Mucosa of gallbladder (tissue), 1 donor: ENCODE measurements at regions not wholly inside any gene's neighbourhood (a gene's known extent, or its start where the extent isn't known, plus 50 kb on each side); places are given as distances from the start of the nearest gene placed in this dataset.
"Not testable (repeated sequence)": the region's sequence is repeated elsewhere in the genome, so short reads cannot be mapped to it uniquely, and the experiment has no call there.

Source experiments
- DNase-seq: peaks from one replicate; pipeline ENCODE4 v3.0.0-alpha.2; 2020; ENCODE audit warnings: low spot score
- donor health status: DM: no; HTN: no; CAD: no.

DNA sequence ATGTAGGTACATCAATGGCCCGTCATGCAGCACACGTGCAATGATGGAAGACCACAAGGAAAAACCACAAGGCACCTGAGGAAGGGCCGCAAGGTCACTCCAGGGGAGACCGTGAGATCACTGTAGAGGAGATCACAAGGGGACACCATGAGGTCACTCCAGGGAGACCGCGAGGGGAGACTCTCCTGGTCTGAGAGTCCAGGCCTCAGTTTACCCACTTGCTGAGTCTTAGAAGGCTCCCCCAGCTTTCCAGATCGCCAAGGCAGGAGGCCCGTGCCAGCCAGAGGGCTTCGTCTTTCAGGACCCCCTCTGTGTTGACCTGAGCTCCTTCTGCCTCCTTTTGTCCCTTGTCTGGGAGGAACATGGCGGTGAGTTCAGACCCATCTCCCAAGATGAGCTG lies 232.2 kb downstream of the ERMARD start:
- DNase-seq, result no peak

GRCh38 chr6:169982461-169983386 lies 231.3 kb downstream of the ERMARD start:
- DNase-seq, result no peak

- no peak for DNase-seq
Observed at GRCh38 chr6:169981969-169982368, 230.5 kb downstream of the ERMARD start.

GRCh38 chr6:169981568-169981967 lies 230.1 kb downstream of the ERMARD start:
- DNase-seq, result no peak

DNA sequence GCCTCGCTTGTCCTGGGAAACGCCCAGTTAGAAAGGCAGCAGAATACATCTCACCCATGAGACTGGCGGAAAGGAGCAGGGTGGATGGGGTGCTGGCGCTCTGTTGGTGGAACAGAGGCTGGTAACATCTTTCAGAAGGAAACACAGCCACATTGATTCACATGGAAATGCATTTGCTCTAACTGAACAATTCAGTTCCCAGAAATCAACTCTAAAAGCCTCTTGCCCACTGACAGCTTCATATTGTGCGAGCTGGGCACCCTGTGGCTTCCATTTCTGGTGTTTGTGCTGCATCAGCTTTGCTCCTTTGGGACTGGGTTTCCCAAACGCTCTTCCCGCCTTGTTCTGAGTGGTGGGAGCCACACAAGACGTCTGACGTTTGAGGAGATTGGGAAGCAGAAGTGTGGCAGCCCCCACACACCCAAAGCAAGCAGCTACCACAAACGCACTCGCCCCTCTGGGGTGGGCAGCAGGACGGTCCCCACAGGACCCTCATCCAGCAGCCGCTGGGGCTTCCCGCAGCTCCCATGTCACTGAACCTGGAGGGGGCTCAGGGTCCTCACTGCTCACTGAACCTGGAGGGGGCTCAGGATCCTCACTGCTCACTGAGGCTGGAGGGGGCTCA lies 229.5 kb downstream of the ERMARD start:
- no peak for DNase-seq

DNA sequence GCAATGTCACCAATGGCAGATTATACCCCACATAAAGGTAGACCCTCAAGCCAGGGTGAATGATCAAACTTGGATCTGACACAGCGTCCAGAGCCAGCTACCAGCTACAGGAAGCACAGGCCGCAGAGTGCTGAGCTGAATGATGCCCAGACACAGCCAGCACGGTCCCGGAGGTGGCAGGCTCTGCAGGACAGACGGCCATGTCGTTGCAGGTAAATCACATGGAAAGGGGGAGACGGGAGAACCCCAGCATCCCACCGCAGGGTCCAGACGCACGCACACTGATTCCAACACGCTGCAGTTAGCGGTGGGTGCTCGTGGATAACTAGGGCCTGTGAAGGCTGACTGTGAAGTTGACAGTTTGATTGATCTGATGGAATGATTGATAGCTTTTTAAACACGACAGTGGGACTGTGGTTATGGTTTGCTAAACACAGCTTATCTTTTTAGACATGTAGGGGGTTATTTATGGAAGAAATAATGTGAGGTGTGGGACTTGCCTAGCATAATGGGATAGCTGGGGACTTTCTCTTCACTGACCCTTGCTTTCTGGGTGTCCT lies 228.5 kb downstream of the ERMARD start:
- DNase-seq, result no peak

DNA sequence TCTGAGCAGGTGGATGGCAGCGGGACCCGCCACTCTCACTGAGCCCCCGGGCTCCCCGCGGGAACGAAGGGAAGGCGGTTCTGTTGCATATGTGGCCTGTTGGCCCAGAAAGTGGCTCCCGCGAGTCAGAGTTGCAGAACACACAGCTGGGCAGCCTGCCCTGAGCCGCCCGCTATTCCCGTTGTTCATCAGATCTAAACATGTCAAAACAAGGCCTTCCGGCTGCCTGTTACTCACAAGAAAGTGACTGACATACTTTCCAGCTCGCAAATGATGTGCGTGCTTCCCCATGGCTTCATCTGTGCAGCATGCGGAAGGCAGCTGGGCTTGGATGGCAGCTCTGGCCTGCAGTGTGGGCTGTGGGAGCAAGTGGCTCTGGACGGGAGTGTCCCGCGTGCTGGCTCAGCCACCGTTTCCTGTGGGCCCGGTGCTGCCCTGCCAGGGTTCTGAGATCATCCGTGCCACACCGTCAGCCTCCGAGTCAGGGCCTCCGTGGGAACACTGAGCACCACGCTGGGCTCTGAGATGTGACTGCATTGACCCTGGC lies 227.3 kb downstream of the ERMARD start:
- DNase-seq, result no peak

DNA sequence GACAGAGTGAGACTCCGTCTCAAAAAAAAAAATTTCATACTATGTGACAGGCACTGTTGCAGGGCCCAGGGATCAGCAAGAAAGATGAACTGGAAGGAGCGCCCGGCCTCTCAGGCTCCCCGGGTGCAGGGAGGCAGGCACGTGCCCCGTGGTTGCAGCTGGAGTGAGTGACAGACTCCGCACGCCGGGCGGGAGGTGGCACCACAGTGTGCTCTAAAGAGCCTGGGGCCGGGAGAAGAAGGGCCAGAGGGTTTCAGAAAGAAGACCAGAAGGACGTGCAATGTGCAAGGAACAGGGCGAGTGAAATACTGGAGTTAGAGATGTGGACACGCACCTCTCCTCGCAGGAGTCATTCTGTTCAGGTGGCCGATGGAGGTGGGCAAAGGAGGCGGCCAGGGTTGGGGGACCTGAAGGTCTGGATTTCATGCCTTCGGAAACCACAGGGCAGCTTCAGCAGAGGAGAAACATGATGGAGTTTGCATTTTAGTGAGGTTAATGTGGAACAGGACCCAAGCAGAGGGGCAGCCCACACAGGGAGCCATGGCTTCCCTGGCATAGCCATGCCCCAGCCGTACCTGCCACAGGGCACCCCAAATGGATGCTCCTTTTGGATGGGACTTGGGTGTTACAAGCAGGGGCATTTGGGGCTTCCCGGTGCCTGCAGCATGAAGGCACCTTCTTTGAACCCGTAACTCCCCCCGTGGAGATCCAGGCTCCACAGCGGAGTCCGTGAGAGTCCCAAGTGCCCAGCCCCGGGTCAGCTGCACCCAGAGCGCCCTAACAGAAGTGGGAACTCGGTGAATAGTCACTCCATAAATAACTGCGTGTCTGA lies 226.2 kb downstream of the ERMARD start:
- no peak for DNase-seq

DNA sequence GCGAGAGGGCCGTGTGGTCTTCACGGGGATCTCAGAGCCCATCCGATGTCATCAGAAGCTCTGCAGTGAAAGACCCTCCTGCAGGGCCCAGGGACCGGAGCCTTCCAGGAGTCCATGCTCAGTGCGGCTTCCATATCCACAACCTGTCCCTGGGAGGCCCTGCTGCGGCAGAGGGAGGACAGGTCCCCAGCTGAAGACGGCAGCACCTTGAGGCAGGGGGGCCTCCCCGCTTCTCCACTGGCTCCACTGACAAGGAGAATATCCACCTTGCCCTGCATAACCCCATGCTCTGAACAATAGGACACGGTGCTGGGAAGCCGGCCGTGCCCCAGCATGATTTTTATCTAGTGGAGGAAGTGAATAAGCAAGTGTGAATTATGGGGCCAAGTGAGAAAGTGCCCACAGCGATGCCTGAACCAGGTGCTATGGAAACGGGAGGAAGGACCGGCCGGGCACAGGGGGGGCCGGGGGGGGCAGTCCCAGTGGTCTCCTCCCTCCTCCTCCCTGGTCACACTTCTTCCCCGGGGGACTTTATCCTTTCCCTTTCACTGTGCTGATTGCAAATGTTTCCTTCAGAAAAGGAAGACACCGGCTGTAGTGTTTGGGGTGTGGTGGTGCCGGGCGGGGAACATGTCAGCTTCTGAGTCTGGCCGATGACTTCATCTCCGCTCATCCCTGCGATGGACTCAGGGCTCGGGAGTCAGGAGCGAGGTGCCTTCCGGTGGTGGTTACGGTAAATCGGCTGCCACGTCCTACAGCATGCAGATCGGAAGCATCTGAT lies 225.1 kb downstream of the ERMARD start:
- no peak for DNase-seq

DNA sequence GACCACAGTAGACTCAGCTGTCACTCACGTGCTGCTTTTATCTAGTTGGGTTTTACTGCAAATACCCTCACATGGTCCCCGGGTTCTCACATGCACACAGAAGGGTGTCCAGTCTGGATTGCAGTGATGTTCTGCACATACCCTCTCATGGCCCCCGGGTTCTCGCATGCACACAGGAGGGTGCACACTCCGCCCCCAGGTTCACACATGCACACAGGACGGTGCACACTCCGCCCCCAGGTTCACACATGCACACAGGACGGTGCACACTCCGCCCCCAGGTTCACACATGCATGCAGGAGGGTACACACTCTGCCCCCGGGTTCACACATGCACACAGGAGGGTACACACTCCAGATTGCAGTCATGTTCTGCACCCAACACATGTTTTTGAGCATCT lies 224.3 kb downstream of the ERMARD start:
- no peak for DNase-seq

DNA sequence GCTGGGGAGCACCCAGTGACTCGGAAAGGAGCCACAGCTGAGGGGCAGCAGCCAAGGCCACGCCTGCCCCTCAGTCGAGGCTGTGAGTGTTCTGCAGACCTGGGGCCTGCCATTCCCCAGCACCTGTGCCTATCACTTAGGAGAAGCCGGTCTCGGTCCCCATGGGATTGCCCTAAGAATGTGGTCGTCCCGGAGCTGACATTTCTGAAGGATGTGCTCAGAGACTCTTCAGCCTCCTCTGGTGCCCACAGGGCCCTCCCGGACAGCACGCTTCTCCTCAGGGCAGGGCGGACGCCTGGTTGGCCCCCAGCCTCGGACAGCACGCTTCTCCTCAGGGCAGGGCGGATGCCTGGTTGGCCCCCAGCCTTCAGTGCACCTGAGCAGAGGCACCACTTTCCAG lies 223.9 kb downstream of the ERMARD start:
- no peak for DNase-seq

GRCh38 chr6:169974663-169975062 lies 223.2 kb downstream of the ERMARD start:
- no peak for DNase-seq

GRCh38 chr6:169973588-169974467 lies 222.4 kb downstream of the ERMARD start:
- DNase-seq, result not testable (repeated sequence)

DNA sequence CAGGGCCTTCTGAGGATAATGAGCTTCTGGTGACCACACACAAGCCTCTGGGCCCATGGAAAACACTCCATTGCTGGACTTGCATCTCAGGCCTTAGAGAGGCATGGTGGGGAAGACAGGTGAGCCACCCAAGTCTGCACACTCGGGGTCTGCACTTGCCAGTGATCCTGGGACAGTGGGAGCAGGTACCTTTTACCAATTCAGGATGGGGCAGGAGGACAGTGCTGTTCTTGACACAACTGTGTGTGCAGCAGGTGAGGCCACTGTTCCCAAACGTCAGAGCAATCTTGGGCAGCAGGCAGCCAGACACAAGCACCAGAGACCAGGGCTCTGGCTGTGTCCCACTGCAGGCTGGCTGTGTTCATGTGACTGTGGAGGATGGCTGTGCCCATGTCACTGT lies 221.3 kb downstream of the ERMARD start:
- no peak for DNase-seq

DNA sequence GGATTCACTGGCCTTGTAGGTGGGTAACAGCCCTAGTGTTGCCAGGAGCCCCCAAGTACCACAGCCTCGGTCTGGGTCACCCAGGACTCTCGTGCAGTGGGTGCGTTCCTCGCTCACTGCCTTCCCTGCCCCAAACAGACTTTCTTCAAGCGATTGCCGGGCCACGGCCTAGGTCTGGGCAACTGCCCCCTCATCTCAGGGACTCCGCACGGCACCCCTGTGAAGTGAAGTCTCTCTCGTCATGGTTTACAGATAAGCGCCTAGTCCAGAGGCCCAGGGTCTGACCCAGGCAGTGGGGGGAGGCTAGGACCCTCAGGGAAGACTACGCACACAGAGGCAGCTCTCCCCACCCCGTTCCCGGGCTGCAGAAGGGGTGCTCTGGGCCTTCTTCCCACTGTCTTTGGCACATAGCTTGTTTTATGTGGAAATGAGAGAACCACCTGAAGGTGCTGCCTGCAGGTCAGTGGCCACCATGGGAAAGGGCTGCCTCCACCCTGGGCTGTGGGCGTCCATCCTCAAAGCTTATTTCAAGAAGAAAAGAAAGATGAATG lies 220.8 kb downstream of the ERMARD start:
- DNase-seq, result no peak

DNA sequence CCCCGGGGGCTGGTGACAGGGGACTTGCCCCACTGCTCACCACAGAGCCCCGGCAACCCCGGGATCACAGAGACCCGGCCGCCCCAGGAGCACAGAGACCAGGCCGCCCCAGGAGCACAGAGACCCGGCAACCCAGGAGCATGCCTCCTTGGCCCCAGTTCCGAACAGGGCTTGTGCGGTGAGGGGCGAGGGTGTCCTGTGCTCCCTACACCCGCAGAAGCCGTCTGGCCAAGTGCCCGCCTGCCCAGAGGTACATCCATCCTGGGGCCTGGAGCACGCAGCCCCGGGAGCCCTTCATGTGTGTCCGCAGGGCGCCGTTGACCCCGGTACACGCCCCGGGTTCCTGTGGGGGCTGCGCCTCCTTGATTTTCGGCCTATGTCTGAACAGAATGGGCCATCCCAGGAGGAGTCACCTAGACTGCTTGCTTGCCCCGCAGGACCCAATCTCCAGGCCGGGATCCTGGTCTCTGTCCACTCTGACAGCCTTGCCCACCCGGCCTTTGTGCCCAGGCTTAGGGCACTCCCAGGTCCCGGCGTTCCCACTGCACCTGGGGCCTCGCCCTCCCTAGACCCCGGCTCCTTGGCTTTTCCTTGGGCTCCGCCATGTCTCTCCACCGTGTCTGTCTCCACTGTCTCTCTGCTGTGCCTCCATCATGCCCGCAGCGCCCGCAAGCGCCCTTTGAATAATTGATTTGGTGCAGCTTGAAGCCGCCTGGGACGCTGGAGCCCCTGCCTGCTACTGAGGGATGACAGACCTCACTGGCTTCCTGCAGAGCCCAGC lies 219.8 kb downstream of the ERMARD start:
- DNase-seq, result no peak

- no peak for DNase-seq
Observed at GRCh38 chr6:169970306-169970988, 219.0 kb downstream of the ERMARD start.
